ENCODE measurements at regions not wholly inside any gene's neighbourhood (a gene's known extent, or its start where the extent isn't known, plus 50 kb on each side); places are given as distances from the start of the nearest gene placed in this dataset.
A peak's percentile ranks its signal among the peaks of the same experiment; 100 is the strongest.
"Not testable (repeated sequence)": the region's sequence is repeated elsewhere in the genome, so short reads cannot be mapped to it uniquely, and the experiment has no call there.

- in situ Hi-C loops (cut with HindIII; ENCODE audit: low pct_ligation_motif_present, low pct_unique_long_range_greater_than_20kb, low sequenced_read_pairs) = no loop called here
- peak; percentile 30 for DNase-seq
Observed at GRCh38 chr4:77418333-77418732, 187.3 kb upstream of the CXCL13 start.

GRCh38 chr4:77430847-77431246 is 174.8 kb upstream of the CXCL13 start:
- in situ Hi-C loops (cut with HindIII; ENCODE audit: low pct_ligation_motif_present, low pct_unique_long_range_greater_than_20kb, low sequenced_read_pairs) = no loop called here

GRCh38 chr4:77431546-77431945 is 174.1 kb upstream of the CXCL13 start:
- in situ Hi-C loops (cut with HindIII; ENCODE audit: low pct_ligation_motif_present, low pct_unique_long_range_greater_than_20kb, low sequenced_read_pairs) = no loop called here
- no peak for DNase-seq

More at GRCh38 chr4:77430847-77431246, 174.8 kb upstream of the CXCL13 start:
- DNase-seq = no peak

DNA sequence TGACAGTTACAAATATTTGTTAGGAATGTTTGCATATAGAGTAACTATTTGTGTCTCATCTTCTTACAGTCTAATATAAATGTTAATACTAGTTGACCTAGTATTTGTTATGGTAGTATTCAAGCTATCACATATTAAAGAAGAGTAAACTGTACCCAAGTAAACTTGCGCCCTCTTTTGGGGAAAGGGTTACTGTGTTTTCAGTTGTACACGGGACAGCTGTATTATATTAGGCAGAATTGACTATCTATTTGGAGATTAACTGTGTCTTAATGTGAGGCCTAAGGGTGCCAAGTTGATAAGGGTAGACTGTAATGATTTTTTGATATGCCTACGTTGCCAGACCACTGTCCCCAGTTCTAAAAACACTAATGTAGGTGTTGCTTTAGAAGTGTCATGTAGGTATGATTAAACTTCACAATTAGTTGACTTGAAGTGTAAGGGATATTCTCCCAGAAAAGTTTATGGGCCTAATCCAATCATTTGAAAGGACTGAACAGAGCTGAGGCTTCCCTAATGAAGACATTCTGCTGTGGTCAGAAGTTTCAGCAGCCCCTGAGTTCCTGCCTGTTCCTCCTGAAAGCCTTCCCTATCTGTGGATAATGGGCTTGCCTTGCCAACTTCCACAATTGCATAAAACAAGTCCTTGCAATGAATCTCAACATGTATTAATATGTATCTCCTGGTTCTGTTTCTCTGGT is 172.8 kb upstream of the CXCL13 start:
- in situ Hi-C loops (cut with HindIII; ENCODE audit: low pct_ligation_motif_present, low pct_unique_long_range_greater_than_20kb, low sequenced_read_pairs) = no loop called here
- DNase-seq = peak; percentile 10

- peak; percentile 63 for DNase-seq
- in situ Hi-C loops (cut with HindIII; ENCODE audit: low pct_ligation_motif_present, low pct_unique_long_range_greater_than_20kb, low sequenced_read_pairs) = no loop called here
Observed at GRCh38 chr4:77433418-77433733, 172.2 kb upstream of the CXCL13 start.

- in situ Hi-C loops (cut with HindIII; ENCODE audit: low pct_ligation_motif_present, low pct_unique_long_range_greater_than_20kb, low sequenced_read_pairs) = no loop called here
- no peak for DNase-seq
Observed at GRCh38 chr4:77434299-77435092, 171.1 kb upstream of the CXCL13 start.

GRCh38 chr4:77437079-77437478 is 168.5 kb upstream of the CXCL13 start:
- in situ Hi-C loops (cut with HindIII; ENCODE audit: low pct_ligation_motif_present, low pct_unique_long_range_greater_than_20kb, low sequenced_read_pairs) = no loop called here
- DNase-seq = no peak

GRCh38 chr4:77438549-77438948 is 167.1 kb upstream of the CXCL13 start:
- in situ Hi-C loops (cut with HindIII; ENCODE audit: low pct_ligation_motif_present, low pct_unique_long_range_greater_than_20kb, low sequenced_read_pairs) = no loop called here
- DNase-seq = no peak

DNA sequence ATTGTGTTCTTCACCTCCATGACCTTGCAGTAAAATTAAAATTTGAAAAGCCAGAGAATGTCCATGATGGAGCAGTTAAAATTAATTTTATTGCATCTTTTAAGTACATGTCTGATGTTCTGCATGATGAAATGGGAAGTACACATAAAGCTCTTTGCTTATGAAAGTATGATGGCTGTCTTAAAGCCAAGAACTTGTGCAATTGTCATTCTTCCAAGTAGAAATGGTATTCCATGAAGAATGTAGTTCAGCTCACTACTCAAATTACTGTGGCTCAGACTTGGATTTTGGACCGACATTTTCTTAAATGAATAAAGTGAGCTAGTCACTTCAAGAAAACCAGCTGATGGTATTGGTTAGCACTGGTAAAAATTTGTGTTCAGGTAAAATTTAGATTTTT is 161.7 kb upstream of the CXCL13 start:
- no peak for DNase-seq
- in situ Hi-C loops (cut with HindIII; ENCODE audit: low pct_ligation_motif_present, low pct_unique_long_range_greater_than_20kb, low sequenced_read_pairs) = no loop called here

GRCh38 chr4:77445823-77446222 is 159.8 kb upstream of the CXCL13 start:
- no peak for DNase-seq
- in situ Hi-C loops (cut with HindIII; ENCODE audit: low pct_ligation_motif_present, low pct_unique_long_range_greater_than_20kb, low sequenced_read_pairs) = no loop called here

GRCh38 chr4:77446601-77447000 is 159.0 kb upstream of the CXCL13 start:
- in situ Hi-C loops (cut with HindIII; ENCODE audit: low pct_ligation_motif_present, low pct_unique_long_range_greater_than_20kb, low sequenced_read_pairs) = no loop called here
- no peak for DNase-seq

DNA sequence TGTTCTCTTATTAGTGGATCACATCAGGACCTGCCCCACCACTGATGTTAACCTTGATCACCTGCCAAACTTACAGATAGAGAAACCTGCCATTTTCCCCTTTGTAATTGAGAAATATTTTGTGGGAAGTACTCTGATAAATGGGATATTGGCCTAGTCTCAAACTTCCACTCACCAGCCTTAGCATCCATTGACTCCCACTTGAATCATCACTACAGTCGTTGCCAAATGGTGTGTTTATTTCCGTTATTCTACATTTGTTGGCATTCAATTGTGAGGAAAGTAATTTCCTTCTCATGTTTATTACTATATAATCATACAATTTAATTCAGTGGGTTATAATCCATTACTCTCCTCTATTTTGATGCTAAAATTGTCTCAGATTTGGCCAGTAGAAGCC is 156.4 kb upstream of the CXCL13 start:
- in situ Hi-C loops (cut with HindIII; ENCODE audit: low pct_ligation_motif_present, low pct_unique_long_range_greater_than_20kb, low sequenced_read_pairs) = no loop called here
- no peak for DNase-seq

GRCh38 chr4:77450006-77450405 is 155.6 kb upstream of the CXCL13 start:
- in situ Hi-C loops (cut with HindIII; ENCODE audit: low pct_ligation_motif_present, low pct_unique_long_range_greater_than_20kb, low sequenced_read_pairs) = no loop called here
- no peak for DNase-seq

- DNase-seq = no peak
- in situ Hi-C loops (cut with HindIII; ENCODE audit: low pct_ligation_motif_present, low pct_unique_long_range_greater_than_20kb, low sequenced_read_pairs) = no loop called here
Observed at GRCh38 chr4:77451530-77451929, 154.1 kb upstream of the CXCL13 start.

- DNase-seq; in situ Hi-C loops (cut with HindIII; ENCODE audit: low pct_ligation_motif_present, low pct_unique_long_range_greater_than_20kb, low sequenced_read_pairs): not testable (repeated sequence)
Observed at GRCh38 chr4:77452117-77452516, 153.5 kb upstream of the CXCL13 start.

DNA sequence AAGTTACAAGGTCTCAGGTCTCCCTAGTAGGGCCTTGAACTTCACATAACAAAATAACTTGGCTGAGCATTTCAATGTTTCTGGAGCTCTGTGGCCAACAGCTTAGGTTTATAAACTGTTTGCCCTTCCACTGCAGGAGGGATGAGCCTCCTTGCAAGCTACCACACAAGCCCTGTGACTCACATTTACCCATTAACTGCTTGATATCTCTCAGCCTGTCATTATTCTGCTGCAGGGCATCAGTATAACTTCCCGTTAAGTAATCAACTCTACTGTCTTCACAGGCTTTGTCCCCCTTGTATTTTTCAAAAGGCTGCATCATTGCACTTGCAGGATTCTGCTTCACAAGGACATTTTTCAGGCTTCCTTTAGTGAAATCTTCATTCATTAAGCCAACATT is 151.7 kb upstream of the CXCL13 start:
- no peak for DNase-seq
- in situ Hi-C loops (cut with HindIII; ENCODE audit: low pct_ligation_motif_present, low pct_unique_long_range_greater_than_20kb, low sequenced_read_pairs) = no loop called here

GRCh38 chr4:77454858-77455257 is 150.8 kb upstream of the CXCL13 start:
- in situ Hi-C loops (cut with HindIII; ENCODE audit: low pct_ligation_motif_present, low pct_unique_long_range_greater_than_20kb, low sequenced_read_pairs) = no loop called here
- no peak for DNase-seq

DNA sequence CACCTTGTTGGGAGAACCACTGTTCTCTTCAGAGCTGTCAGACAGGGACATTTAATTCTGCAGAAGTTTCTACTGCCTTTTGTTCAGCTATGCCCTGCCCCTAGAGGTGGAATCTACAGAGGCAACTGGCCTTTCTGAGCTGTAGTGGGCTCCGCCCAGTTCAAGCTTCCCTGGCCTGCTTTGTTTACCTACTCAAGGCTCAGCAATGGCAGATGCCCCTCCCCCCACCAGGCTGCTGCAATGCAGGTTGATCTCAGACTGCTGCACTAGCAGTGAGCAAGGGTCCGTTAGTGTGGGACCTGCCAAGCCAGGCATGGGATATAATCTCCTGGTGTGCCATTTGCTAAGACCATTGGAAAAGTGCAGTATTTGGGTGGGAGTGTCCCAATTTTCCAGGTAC is 141.5 kb upstream of the CXCL13 start:
- DNase-seq; in situ Hi-C loops (cut with HindIII; ENCODE audit: low pct_ligation_motif_present, low pct_unique_long_range_greater_than_20kb, low sequenced_read_pairs): not testable (repeated sequence)

DNA sequence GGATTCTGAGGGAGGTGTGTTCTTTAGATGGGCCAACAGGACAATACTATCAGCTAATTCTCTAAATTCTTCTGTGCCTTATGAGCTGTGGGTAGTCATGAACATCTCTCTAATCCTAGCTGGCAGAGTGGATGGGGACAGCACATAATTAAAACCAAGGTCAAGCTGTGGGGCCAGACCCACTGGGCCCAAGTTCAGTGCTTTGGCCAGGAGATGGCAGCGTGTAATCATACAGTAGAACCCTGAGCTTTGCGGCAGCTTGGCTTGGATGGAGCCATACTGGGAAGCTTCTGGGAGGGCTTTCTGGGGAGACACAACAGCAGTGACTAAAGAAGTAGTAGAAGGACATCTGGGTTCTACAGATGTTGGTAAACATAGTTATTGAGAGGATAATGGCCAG is 140.3 kb upstream of the CXCL13 start:
- in situ Hi-C loops (cut with HindIII; ENCODE audit: low pct_ligation_motif_present, low pct_unique_long_range_greater_than_20kb, low sequenced_read_pairs) = no loop called here
- DNase-seq = peak; percentile 37

DNA sequence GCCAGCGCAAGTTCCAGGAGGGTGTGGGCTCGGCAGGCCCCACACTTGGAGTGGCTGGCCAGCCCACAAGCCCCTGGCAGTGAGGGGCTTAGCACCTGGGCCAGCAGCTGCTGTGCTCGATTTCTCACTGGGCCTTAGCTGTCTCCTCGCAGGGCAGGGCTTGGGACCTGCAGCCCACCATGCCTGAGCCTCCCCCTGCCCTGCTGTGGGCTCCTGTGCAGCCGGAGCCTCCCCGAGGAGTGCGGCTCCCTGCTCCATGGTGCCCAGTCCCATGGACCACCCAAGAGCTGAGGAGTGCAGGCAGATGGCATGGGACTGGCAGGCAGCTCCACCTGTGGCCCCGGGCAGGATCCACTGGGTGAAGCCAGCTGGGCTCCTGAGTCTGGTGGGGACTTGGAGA is 139.2 kb upstream of the CXCL13 start:
- in situ Hi-C loops (cut with HindIII; ENCODE audit: low pct_ligation_motif_present, low pct_unique_long_range_greater_than_20kb, low sequenced_read_pairs) = no loop called here
- DNase-seq = no peak
